GM23248 (cell line): ENCODE measurements at regions not wholly inside any gene's neighbourhood (a gene's known extent, or its start where the extent isn't known, plus 50 kb on each side); places are given as distances from the start of the nearest gene placed in this dataset.

Experiments used
- EZH2 ChIP-seq: fragments of 200-600 bp; sonication (generic); IDR thresholded peaks from 2 replicates; pipeline ENCODE4 v1.6.1; 2018; ENCODE audit warnings: antibody characterized with exemption, mild to moderate bottlenecking; ENCODE audit not compliant: insufficient read depth, poor library complexity, severe bottlenecking
- EZH2phosphoT487 ChIP-seq: fragments of 200-600 bp; sonication (generic); IDR thresholded peaks from 2 replicates; pipeline ENCODE4 v1.6.1; 2018; ENCODE audit warnings: antibody characterized with exemption, moderate library complexity, mild to moderate bottlenecking, low read depth; ENCODE audit not compliant: insufficient read depth

DNA sequence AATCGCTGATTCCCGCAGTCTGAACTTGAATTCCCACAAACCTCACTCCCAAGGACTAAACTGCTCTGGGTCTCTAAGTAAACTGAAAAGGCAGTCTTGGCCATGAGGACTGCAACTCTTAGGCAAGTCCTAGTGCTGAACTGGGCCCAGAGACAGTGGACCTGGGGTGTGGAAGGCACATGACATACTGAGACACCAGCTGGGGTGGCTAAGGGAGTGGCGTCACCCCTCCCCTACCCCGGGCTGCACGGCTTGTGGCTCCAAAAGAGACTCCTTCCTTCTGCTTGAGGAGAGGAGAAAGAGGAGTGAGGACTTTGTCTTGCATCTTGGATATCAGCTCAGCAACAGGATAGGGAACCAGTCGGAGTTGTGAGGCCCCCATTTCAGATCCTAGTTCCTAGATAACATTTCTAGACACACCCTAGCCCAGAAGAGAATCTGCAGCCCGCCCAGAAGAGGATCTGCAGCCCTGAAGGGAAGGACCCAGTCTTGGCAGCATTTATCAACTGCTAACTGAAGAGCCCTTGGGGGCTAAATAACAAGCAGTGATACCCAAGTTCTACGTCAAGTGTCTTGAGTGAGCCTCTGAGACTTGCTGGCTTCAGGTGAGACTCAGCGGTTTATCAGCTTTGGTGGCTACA lies 110.7 kb upstream of the C3orf80 start:
- TF ChIP-seq EZH2 (no peak), EZH2phosphoT487 (no peak)
